Cardiac muscle cell (in vitro differentiated cells and primary cell): ENCODE measurements at regions not wholly inside any gene's neighbourhood (a gene's known extent, or its start where the extent isn't known, plus 50 kb on each side); places are given as distances from the start of the nearest gene placed in this dataset.

Experiments
- DNase-seq, 2 donors: peaks; one replicate each; pipeline versions ENCODE4 v3.0.0 to v3.0.0-alpha.2; 2010 to 2017; ENCODE audit warnings: low read depth in 1 of 2, low spot score in 1 of 2
- H3K27ac ChIP-seq: fragments of 200-600 bp; sonication (generic); 2 replicates; pipeline ENCODE4 v1.5.1; 2016
- H3K27me3 ChIP-seq: fragments of 200-600 bp; sonication (generic); 2 replicates; pipeline ENCODE4 v1.6.0; 2016; ENCODE audit warnings: control low read depth
- H3K36me3 ChIP-seq: fragments of 200-600 bp; sonication (generic); 2 replicates; pipeline ENCODE4 v1.5.1; 2016; ENCODE audit warnings: control low read depth
- H3K4me1 ChIP-seq: fragments of 200-600 bp; sonication (generic); 2 replicates; pipeline ENCODE4 v1.8.1; 2017; ENCODE audit warnings: low read depth, mild to moderate bottlenecking, mixed run types
- H3K4me3 ChIP-seq: fragments of 200-600 bp; sonication (generic); 2 replicates; pipeline ENCODE4 v1.5.1; 2016; ENCODE audit warnings: mild to moderate bottlenecking
- H3K9me3 ChIP-seq: fragments of 200-600 bp; sonication (generic); 2 replicates; pipeline ENCODE4 v1.5.1; 2017; ENCODE audit warnings: low read depth, mild to moderate bottlenecking, control low read depth
- TF ChIP-seq, protein P1 (sequence below): IDR thresholded peaks from 2 replicates; pipeline ENCODE4 v1.5.1; 2012; ENCODE audit warnings: low read depth, mild to moderate bottlenecking, low read length

DNA sequence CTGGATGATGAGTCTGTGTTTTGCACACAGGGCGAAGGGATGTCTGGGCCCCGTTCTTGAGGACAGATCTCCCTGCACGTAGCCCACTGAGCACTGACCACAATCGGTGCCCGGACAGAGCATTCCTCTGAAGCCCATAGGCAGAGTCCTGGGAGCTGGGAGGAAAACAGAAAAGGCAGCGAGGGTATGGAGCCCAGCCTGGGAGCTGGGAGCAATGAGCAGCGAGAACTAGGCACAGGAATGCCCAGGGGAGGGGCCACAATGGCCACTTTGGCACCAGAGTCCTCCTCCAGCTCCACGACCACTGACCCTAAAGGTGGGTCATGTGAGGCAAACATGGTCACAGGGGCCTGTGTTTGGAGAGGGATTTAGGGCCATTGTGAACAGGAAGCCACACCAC lies 333.9 kb downstream of the EIPR1 start:
- H3K9me3 ChIP-seq = no peaks in the 10 kb centered on the region
- H3K4me1 ChIP-seq = no peaks in the 10 kb centered on the region
- H3K27me3 ChIP-seq = no peaks in the 10 kb centered on the region
- H3K36me3 ChIP-seq = no peaks in the 10 kb centered on the region
- H3K27ac ChIP-seq = no peak overlapping the region
- TF ChIP-seq, protein P1, sequence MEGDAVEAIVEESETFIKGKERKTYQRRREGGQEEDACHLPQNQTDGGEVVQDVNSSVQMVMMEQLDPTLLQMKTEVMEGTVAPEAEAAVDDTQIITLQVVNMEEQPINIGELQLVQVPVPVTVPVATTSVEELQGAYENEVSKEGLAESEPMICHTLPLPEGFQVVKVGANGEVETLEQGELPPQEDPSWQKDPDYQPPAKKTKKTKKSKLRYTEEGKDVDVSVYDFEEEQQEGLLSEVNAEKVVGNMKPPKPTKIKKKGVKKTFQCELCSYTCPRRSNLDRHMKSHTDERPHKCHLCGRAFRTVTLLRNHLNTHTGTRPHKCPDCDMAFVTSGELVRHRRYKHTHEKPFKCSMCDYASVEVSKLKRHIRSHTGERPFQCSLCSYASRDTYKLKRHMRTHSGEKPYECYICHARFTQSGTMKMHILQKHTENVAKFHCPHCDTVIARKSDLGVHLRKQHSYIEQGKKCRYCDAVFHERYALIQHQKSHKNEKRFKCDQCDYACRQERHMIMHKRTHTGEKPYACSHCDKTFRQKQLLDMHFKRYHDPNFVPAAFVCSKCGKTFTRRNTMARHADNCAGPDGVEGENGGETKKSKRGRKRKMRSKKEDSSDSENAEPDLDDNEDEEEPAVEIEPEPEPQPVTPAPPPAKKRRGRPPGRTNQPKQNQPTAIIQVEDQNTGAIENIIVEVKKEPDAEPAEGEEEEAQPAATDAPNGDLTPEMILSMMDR = no peak
- no peak overlapping the region for H3K4me3 ChIP-seq
- no peak for DNase-seq

DNA sequence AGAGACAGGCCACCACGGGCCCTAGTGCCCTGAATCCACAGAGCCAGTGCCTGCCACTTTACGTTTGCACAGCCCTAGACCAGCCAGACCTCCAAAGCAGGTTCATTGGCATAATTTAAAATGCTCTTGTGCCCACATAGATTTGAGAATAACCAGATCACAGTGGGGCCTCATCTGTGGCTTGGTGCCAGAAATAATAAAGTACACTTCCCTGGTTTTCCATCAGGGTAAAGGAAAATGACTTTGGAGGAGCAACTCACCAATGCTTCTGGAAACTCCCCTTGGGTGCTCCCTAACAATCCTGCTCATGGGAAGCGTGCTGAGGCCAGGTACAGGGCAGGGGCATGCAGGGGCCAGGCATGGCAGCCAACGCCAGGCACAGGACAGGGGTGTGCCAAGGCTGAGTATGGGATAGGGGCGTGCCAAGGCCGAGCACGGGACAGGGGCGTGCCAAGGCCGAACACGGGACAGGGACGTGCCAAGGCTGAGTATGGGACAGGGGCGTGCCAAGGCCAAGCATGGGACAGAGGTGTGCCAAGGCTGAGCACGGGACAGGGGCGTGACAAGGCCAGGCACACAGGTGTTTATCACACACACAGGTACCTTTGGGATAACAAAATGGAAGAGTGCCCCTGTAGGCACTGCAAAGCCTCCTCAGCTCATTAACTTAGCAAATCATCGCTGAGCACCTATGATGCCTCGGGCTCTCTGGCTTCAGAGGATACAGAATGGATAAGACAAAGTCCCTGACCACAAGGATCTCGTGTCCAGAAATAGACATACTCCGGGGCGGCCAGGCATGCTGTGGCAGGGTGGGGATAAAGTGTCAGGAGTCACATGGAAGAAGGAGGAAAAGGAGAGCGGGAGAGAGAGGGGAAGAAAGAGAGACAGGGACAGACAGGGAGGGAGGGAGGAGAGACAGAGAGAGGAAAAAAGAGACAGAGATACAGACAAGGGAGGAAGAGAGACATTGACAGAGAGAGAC lies 334.7 kb downstream of the EIPR1 start:
- Histone ChIP-seq H3K27ac (no peak overlapping the region), H3K9me3 (no peaks in the 10 kb centered on the region), H3K4me1 (no peaks in the 10 kb centered on the region), H3K27me3 (no peaks in the 10 kb centered on the region), H3K4me3 (no peak overlapping the region), H3K36me3 (no peaks in the 10 kb centered on the region)
- peak in 1 of 2 donors; percentile 27 for DNase-seq
- TF ChIP-seq, protein P1 = no peak

DNA sequence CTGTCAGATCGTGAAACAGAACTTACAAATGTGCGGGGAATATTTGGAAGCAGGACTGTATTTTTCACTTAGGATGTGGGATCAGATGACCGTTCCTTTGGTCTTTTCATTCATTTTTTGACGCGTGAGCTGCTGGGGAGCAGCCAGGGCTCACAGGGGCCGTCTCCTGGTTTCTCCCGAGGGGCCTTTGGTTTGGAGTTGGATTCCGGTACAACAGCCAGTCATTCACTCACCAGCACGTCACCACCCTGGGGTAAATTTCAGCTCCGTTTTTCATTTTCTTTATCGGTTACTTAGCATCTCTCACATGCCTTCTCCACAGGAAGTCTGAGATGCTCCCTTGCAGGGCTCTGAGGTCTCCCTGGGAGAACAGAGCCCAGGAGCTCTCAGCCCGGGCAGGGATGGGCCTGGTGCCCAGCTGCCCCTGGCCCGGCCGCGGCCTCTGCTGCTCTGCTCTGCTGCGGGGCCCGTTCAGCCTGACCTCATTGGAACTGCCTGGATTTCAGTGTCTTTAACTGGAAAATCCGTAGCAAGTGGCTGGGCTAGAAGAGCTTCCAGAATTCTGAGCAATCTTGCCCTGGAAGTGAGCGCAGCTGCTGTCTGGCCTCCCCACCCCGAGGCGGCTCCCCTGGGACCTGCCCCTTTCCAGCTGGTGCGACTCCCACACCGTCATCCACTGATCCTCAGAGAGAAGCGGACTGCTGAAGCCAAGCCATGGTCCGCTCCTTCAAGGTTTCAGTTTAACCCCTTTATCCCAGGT lies 335.6 kb downstream of the EIPR1 start:
- Histone ChIP-seq H3K4me3 (no peak overlapping the region), H3K9me3 (no peaks in the 10 kb centered on the region), H3K4me1 (no peaks in the 10 kb centered on the region), H3K27me3 (no peaks in the 10 kb centered on the region), H3K36me3 (no peaks in the 10 kb centered on the region), H3K27ac (no peak overlapping the region)
- TF ChIP-seq, protein P1 = no peak
- DNase-seq = no peak

DNA sequence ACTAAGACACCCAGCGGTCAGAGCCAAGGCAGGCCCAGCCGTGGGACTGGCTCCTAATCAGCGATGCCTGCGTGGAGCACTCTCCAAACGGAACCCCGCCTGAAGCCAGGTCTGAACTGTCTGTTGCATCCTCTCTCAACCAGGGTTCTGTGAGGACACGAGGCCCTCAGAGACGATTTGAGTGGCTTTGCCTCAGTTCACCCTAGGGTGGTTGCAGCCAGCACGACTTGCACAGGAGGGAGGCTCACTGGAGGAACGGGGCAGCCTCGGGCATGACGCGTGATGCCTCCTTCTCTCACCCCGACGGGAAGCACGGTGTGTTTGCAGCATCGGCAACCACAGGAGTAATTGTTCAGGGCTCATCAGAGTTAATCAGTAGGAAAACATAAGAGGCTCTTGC lies 336.4 kb downstream of the EIPR1 start:
- H3K27ac ChIP-seq = no peak overlapping the region
- H3K4me3 ChIP-seq = no peak overlapping the region
- TF ChIP-seq, protein P1 = no peak
- no peaks in the 10 kb centered on the region for H3K36me3 ChIP-seq
- no peak for DNase-seq
- H3K27me3 ChIP-seq = no peaks in the 10 kb centered on the region
- H3K9me3 ChIP-seq = no peaks in the 10 kb centered on the region
- H3K4me1 ChIP-seq = no peaks in the 10 kb centered on the region

DNA sequence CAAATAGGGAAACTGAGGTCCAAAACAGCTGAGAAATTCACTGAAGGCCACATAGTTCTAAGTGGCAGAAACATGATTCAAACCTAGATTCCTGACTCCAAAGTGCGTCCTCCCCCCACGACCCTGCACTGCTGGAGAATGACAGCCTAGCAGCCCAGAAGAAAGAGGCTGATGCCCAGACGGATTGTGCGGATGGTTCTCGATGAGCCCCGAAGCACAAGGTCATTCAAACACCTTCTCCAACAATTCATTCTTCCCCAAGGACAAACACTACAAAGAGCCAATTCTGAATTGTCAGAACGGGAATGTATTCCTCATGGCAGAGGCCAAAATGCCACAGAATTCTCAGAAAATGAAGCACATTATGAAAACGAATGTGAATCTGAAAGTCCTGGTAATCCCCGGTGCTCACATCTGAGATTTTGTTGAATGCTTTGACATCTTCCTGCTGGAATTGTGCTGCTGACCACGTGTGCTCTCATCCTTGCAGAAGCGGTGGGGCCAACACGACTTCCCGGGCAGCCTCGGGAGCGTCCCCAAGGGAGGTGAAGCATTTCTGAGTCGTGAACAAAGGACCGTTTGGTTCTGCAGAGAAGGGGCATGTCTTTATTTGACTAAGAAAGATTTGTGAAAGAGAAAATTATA lies 337.0 kb downstream of the EIPR1 start:
- H3K27ac ChIP-seq = no peak overlapping the region

More for the DNA sequence above, 337.0 kb downstream of the EIPR1 start:
- TF ChIP-seq, protein P1 = no peak
- Histone ChIP-seq H3K4me1 (no peaks in the 10 kb centered on the region), H3K4me3 (no peak overlapping the region), H3K27me3 (no peaks in the 10 kb centered on the region), H3K36me3 (no peaks in the 10 kb centered on the region), H3K9me3 (no peaks in the 10 kb centered on the region)
- DNase-seq = no peak
